Breast epithelium (tissue), 3 donors: ENCODE measurements at regions not wholly inside any gene's neighbourhood (a gene's known extent, or its start where the extent isn't known, plus 50 kb on each side); places are given as distances from the start of the nearest gene placed in this dataset.

ENCODE experiments used
- CTCF ChIP-seq, 3 donors: fragments of 450-650 bp; IDR thresholded peaks; one replicate each; pipeline ENCODE4 v1.5.1; 2016 to 2017; ENCODE audit warnings: antibody characterized with exemption in 3 of 3, mild to moderate bottlenecking in 3 of 3, moderate library complexity in 3 of 3
- POLR2A ChIP-seq: fragments of 450-650 bp; IDR thresholded peaks from one replicate; pipeline ENCODE4 v1.6.1; 2016; ENCODE audit warnings: antibody characterized with exemption, mild to moderate bottlenecking, moderate library complexity

GRCh38 chr1:106883208-106883607 lies 173.3 kb upstream of the PRMT6 start:
- TF ChIP-seq POLR2A (no peak), CTCF (IDR thresholded peaks at IDR 0.05) (no peak)
